ENCODE measurements at regions not wholly inside any gene's neighbourhood (a gene's known extent, or its start where the extent isn't known, plus 50 kb on each side); places are given as distances from the start of the nearest gene placed in this dataset.

DNA sequence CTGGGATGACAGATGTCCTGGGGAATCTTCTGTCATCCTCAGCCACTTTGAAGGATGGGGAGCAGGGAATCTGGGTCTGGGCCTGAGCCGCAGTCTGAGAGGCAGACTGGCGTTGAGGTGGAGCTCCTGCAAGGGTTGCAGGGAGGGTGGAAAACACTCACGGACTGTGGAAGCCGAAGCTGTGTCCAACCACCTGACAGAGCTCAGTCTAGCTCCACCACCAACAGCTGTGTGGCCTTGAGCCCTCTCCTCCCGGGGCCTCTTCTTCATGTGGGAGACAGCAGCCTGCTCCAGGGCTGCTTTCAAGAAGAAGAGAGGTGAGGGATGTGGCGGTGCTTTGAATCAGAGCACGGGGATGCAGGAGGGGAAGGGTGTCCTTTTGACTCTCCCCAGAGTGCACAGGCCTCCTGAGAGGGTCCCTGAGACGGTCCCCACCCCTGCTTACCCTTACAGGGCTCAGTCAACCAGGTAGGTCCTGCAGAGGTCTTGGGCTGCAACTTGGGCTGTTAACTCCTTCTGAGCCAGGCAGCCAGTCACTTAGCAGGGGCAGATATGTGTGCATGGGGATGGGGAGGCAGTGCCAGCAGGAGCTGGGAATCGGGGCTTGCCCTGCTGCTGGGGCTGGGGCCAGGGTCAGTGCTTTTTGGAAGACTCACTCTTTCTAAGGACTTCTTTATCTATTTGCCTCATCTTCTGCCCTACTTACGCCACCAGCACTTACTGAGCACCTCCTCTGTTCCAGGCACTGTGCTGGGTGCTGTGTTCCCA, 216.3 kb downstream of the PTPRU start:
- DNase-seq (ENCODE audit: low spot score): no peak

DNA sequence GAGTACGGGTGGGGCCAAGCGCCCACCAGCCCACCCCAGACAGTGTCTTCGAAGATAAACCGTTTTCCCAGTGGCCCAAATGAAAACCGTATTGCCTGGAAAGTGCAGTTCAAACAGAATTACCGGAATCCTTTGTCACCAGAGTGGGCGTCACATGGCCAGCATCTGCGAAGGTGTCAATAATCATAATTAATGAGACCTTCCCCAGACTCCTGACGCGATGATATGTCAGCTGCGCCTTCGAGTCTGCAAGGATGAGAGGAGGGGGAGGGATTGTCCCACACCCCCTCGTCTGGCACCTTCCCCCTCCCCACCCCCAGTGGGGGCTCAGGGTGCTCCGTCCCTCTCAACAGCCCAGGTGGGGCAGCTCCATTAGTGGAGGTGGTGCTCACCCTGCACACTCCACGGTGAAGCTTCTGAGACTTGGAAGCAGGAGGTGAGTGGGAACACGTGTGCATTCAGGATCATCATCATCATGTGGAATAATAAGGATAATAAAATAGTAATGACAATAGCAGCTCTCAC, 215.1 kb downstream of the PTPRU start:
- no peak for DNase-seq (ENCODE audit: low spot score)

DNA sequence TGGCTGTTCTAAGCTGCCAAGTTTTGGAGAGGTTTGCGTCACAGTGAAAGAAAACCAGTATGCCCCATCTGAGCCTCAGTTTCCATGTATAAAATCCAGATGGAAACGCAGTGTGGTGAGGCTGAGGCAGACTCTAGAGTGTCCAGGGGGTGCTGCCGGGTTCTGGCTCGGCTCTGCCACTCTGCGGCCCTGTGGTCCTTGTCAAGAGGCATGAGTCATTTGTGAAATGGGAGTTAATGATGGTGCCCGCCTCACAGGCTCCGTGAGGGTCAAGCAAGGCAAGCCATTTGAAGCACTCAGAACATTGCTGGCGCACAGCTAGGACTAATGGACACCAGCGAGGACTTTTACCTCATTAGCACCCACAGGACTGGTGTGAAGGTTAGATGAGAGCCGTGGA, 214.3 kb downstream of the PTPRU start:
- no peak for DNase-seq (ENCODE audit: low spot score)

DNA sequence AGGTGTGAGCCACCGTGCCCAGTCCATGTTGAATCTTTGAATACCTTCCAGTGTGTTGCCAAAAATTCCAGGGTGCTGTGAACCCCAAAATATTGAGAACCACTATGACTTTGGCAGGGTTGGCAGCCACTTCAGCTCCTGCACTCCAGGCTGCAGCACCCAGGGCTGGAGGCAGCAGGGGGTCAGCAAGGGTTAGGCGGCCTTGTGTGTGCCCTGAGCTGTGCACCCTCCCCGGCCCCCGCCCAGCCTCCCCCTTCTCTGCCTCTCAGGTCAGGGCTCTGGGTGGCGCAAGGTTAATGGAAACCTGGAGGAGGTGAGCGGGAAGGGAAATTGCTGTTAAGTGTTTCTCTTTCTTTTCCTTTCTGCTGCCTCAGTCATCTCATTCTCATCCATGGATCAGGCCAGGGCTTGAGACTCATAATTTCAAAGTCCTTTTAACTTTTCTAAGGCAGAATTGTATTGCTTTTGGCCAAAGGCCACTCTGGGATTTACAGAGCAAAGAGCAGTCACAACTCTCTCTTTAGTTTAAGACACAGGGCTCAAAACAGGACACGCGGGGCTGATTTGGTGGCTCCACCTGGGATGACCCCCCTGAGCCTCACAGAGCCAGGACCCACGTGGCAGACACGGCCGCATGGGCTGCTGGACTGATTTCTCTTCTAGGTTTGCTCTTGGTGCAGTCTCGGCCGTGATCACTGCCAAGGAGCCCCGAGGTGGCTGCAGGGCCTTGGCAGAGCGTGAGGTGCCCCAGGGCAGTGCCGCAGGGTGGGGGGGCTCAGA, 212.3 kb downstream of the PTPRU start:
- no peak for DNase-seq (ENCODE audit: low spot score)

GRCh38 chr1:29447368-29447767, 211.0 kb downstream of the PTPRU start:
- no peak for DNase-seq (ENCODE audit: low spot score)

- no peak for DNase-seq (ENCODE audit: low spot score)
Measured at GRCh38 chr1:29444782-29445729, 208.7 kb downstream of the PTPRU start.

DNA sequence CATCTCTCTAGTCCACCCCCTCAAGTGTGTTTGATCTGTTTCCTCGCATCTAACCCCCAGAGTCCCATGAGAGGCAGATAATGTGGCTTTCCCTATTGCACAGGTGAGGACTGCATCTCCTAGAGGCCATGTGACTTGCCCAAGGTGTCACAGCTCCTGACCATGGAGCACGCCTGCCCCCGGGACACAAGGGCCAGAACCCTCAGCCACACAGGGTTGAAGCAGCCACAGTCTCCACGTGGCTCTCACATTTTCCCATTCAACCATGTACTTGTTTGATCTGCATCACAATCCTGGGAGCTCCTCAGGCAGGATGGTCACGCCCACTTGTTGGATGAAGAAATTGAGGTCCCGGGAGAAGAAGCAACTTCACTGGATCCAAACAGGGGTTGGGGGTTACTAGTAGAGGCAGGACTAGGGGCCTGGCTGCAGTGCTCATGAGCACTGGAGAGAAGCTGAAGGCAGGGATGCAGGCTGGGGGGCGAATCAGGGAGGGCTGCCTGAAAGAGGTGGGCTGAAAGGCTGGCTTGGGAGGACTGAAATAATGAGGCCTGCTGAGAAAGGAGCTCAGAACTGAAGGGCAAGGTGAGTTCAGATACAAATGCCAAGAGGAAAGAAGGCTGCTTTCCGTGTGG, 207.9 kb downstream of the PTPRU start:
- DNase-seq (ENCODE audit: low spot score): no peak

DNA sequence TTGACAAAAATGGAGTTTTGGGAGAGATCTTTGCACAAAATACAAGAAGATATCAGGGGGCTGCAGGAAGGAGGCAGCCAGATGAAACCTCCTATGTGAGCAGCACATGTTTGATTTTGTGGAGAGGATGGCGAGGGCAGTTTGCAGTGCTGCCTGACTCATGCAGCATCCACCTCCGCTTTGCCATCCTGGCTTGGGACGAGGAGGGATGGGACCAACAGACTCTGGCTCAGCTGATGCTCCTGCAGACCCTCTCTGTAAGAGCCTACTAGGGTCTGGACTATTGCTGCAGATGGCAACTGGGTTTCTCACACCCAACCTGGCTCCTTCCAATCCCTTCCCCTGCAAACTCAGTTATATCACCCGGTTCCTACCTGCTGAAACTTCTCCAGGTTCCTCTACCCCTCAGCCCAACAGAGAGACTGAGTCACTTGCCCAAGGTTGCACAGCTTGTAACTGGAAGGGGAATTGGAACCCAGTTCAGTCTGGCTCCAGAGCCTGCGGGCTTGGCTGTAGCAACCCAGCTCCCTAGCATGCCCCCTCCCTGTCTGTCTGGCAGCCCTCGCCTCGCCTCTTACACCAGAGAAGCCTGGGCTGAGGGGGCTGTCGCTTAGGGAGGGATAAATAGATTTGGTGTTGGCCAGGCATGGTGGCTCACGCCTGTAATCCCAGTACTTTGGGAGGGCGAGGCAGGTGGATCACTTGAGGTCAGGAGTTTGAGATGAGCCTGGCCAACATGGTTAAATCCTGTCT, 205.8 kb downstream of the PTPRU start:
- no peak for DNase-seq (ENCODE audit: low spot score)

- DNase-seq (ENCODE audit: low spot score): no peak
Measured at GRCh38 chr1:29439615-29440014, 203.3 kb downstream of the PTPRU start.

DNA sequence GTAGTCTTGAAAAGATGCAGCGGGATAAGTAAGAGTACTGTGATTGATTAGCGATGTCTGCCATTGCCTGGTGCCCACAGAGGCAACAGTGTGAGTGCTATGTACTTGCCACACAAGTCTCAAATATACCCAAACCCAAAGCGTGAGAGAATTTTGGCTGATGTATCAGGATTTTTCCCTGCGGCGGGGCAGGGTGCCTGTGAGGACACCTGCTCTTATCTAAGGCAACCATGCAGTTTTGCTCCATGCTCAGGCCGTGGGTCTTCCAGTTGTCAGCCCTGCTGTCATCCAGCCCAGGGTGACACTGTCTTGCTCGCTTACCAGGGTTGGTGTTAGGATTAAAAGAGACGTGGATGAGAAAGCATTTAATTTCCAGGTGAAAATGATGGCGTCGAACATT, 202.7 kb downstream of the PTPRU start:
- DNase-seq (ENCODE audit: low spot score): no peak

- no peak for DNase-seq (ENCODE audit: low spot score)
Measured at GRCh38 chr1:29437946-29438345, 201.6 kb downstream of the PTPRU start.

DNA sequence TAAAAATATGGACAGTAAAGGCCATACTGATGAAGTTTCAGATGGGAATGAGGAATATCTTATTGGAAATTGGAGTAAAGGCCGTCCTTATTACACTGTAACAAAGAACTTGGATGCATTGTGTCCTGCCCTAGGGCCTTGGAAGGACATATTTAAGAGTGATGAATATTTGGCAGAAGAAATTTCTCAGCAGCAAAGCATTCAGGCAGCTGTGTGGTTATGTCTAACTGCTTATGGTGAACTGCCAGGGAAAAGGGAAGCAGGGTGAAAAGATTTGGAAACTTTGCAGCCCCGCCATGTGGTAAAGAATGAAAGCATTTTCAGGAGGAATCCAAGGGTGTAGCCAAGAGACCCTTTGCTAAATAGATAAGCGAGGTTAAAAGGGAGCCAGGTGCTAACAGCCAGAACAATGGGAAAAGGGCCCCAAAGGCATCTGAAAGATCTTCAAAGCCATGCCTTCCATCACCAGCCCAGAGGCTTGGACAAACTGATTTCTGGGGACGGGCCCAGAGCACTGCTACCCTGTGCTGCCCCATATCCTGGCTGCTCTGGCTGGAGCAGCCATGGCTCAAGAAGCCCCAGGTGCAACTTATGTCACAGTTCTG, 200.0 kb downstream of the PTPRU start:
- no peak for DNase-seq (ENCODE audit: low spot score)

GRCh38 chr1:29433830-29434229, 197.5 kb downstream of the PTPRU start:
- no peak for DNase-seq (ENCODE audit: low spot score)

DNA sequence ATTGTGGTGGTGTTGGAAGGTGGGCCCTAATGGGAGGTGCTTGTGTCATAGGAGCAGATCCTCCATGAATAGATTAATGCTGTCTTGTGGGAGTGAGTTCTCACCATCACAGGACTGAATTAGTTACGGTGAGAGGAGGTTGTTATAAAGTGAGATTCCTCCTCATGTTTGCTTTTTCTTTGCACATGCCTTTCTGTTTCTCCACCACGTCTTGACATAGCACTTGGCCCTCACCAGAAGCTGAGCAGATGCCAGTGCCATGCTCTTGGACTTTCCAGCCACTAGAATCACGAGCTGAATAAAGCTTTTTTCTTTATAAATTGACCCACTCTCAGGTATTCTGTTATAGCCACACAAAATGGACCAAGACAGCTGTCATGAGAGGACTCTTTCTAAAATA, 194.8 kb downstream of the PTPRU start:
- DNase-seq (ENCODE audit: low spot score): no peak

GRCh38 chr1:29429656-29430055, 193.3 kb downstream of the PTPRU start:
- no peak for DNase-seq (ENCODE audit: low spot score)

DNA sequence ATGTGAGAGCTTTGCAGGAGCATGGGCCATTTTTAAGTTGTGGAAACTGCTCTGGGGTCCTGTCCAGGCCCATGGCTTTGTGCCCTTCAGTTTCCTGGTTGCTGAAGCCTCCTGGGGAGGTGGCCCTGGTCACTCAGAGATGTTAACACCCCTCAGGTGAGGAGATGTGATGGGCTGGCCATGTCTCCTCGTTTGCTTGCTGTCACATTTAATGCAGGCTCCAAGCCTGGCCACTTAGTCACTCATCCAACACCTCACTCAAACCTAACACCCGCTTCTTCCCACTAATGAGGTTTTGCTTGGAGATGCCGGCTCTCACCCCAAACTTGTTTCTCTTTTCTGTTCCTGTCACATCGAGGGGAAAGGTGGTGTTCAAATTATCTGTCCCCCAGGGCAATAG, 192.7 kb downstream of the PTPRU start:
- no peak for DNase-seq (ENCODE audit: low spot score)

- no peak for DNase-seq (ENCODE audit: low spot score)
Measured at GRCh38 chr1:29428280-29428615, 191.9 kb downstream of the PTPRU start.

DNA sequence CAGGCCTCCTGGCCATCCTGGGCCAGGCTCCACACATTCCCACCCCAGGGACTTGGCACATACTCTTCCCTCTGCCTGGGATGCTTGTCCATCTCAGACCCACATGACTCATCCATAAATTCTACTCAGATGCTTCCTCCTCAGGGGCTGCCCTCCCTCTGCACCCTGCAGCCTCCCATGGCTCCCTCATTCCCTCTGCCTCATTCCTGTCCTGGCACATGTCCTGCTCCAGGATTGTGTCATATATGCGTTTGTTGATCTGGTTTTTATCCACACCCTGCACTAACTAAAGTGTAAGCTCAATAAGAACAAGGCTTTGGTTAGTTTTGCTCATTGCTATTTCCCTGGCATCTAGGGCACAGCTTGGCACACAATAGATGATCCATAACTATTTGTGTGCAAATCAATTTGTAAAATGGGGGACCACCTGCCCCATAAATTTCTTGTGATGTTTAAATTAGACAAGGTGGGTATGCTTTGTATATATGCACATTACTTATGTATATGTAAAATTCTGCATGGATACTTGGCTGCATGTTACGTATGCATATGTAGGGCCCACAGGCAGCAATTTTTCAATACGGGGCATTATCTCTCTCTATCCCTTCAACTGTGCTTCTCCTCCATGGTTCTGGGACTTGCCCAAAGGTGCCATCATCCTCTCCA, 191.4 kb downstream of the PTPRU start:
- no peak for DNase-seq (ENCODE audit: low spot score)

DNA sequence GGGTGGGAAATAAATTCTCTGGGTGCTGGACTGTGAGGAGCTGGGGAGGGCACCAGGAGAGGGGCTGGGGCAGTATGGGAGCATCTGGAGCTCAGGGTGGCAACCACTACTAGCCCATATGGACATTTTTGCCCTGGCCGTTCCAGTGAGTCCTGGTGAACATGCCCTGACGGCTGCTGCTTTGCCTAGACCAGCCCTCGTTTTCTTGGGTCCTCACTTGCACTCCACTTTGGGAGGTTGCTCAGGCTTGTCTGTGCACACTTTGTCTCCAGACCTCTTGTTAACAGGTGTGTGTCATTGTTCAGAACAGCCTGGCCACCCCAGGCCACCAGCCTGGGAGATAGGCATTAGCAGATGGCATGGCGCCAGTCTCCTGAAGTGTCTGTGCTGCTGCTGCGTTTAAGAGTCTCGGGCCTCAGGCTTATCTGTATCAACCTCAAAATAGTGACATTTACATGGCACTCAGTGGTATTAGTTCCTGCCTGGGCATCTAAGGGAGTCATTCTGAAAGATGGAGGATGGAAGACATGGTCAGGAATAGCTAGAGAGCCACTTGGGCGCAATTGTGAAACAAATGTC, 190.5 kb downstream of the PTPRU start:
- no peak for DNase-seq (ENCODE audit: low spot score)

DNA sequence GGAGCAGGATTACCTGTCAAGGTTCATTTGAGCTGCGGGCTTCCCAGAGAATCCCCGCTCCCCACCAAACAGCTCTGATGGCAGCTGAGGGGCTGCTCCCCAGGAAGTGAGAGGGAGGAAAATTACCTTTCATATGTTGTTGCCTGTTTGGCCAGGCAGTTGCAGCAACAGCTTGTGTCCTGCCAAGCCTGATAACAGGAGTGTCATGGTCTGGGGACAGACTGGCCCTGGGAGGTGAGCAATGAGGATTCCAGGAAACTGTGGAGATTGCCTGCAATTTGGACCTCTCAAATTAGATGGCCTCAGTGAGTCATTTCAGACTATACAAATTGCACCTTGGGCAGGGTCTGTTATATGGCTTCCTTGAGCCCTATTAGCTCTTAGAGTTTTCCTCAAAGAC, 189.3 kb downstream of the PTPRU start:
- DNase-seq (ENCODE audit: low spot score): no peak

All from H4 (cell line).